ENCODE measurements at regions not wholly inside any gene's neighbourhood (a gene's known extent, or its start where the extent isn't known, plus 50 kb on each side); places are given as distances from the start of the nearest gene placed in this dataset.

DNA sequence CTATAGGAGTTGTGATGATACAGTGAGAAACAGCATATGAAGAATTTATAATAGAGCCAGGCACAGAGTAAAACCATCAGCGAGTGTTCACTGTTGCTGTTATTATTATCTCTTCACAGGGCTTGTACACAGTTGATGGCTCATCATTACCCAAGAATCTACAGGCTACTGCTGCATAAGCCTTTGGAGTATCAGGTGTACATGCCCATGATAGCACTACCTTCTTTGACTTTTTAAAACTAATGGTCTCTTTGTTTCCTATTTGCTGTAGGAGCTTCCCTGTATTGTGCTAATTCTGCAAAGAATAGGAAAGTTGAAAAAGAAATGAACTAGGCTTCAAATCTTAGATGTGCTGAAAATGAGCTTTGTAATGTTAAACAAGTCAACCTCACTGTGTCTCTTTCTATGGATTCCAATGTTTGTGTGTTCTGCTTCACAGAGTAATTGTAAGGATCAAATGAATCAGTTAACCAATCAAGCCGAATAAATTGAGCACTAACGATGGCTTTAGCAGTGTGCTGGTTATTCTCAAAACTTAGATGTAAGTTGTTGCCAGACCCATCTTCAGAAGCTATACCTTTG, 138.8 kb downstream of the TUSC7 start:
- H3K4me3 ChIP-seq (ENCODE audit: low read length): no peak overlapping the region
- H3K4me1 ChIP-seq (ENCODE audit: insufficient read depth, low read length): no peaks in the 10 kb centered on the region
- no peaks in the 10 kb centered on the region for H3K9me3 ChIP-seq (ENCODE audit: control insufficient read depth in 1 of 2, insufficient read depth in 1 of 2, low read length in 2 of 2)
- Mint-ChIP-seq H3K27ac (no peak overlapping the region), H3K9me3 (peaks cover 3% of the 10 kb centered on the region), H3K4me1 (ENCODE audit: low read depth) (no peaks in the 10 kb centered on the region), H3K36me3 (ENCODE audit: low read depth) (no peaks in the 10 kb centered on the region), H3K27me3 (no peaks in the 10 kb centered on the region), H3K4me3 (no peak overlapping the region)
- no peak overlapping the region for H3K27ac ChIP-seq (ENCODE audit: low read depth in 1 of 2, low read length in 2 of 2)
- intact Hi-C loops (cut with DNase I, micrococcal nuclease): no loop called here
- ATAC-seq (ENCODE audit: poor library complexity): no peak
- no peaks in the 10 kb centered on the region for H3K36me3 ChIP-seq (ENCODE audit: insufficient read depth, low read length)
- H3K27me3 ChIP-seq (ENCODE audit: control insufficient read depth in 1 of 2, insufficient read depth in 2 of 2, low read length in 2 of 2): no peaks in the 10 kb centered on the region
- ChIA-PET POLR2A (no interaction called here), CTCF (no interaction called here)
- no peak for DNase-seq
- no peak for TF ChIP-seq CTCF (IDR thresholded peaks at IDR 0.05)

GRCh38 chr3:116849261-116849688, 139.7 kb downstream of the TUSC7 start:
- Mint-ChIP-seq H3K9me3 (peaks cover 3% of the 10 kb centered on the region), H3K27me3 (no peaks in the 10 kb centered on the region), H3K4me3 (no peak overlapping the region), H3K36me3 (ENCODE audit: low read depth) (no peaks in the 10 kb centered on the region), H3K27ac (no peak overlapping the region), H3K4me1 (ENCODE audit: low read depth) (no peaks in the 10 kb centered on the region)
- POLR2A ChIA-PET: no interaction called here
- H3K27ac ChIP-seq (ENCODE audit: low read depth in 1 of 2, low read length in 2 of 2): no peak overlapping the region
- no peaks in the 10 kb centered on the region for H3K36me3 ChIP-seq (ENCODE audit: insufficient read depth, low read length)
- no peaks in the 10 kb centered on the region for H3K9me3 ChIP-seq (ENCODE audit: control insufficient read depth in 1 of 2, insufficient read depth in 1 of 2, low read length in 2 of 2)
- CTCF ChIA-PET: no interaction called here
- no peak overlapping the region for H3K4me3 ChIP-seq (ENCODE audit: low read length)
- H3K27me3 ChIP-seq (ENCODE audit: control insufficient read depth in 1 of 2, insufficient read depth in 2 of 2, low read length in 2 of 2): no peaks in the 10 kb centered on the region
- DNase-seq (no peak), ATAC-seq (ENCODE audit: poor library complexity) (no peak)
- no peak for TF ChIP-seq CTCF (IDR thresholded peaks at IDR 0.05)
- H3K4me1 ChIP-seq (ENCODE audit: insufficient read depth, low read length): no peaks in the 10 kb centered on the region
- intact Hi-C loops (cut with DNase I, micrococcal nuclease): no loop called here

DNA sequence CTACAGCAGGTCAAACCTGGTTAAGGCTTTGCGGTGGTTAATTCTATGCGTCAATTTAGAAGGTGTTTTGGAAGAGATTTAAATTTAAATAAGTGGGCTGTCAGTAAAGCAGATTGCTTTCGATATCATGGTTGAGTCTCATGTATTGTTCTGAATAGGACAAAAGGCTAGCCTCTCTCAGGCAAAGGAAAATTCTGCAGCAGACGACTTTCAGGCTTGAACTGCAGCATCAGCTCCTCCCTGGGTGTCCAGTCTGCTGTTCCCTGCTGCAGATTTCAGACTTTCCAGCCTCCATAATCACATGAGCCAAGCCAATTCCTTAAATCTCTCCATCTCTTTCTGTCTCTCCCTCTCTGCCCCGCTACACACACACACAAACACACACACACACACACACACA, 143.2 kb downstream of the TUSC7 start:
- no peaks in the 10 kb centered on the region for H3K27me3 ChIP-seq (ENCODE audit: control insufficient read depth in 1 of 2, insufficient read depth in 2 of 2, low read length in 2 of 2)
- no peaks in the 10 kb centered on the region for H3K36me3 ChIP-seq (ENCODE audit: insufficient read depth, low read length)
- no peaks in the 10 kb centered on the region for H3K27me3 Mint-ChIP-seq
- H3K4me3 Mint-ChIP-seq: no peak overlapping the region
- H3K27ac ChIP-seq (ENCODE audit: low read depth in 1 of 2, low read length in 2 of 2): no peak overlapping the region
- H3K27ac Mint-ChIP-seq: no peak overlapping the region
- intact Hi-C loops (cut with DNase I, micrococcal nuclease): no loop called here
- no peaks in the 10 kb centered on the region for H3K4me1 Mint-ChIP-seq (ENCODE audit: low read depth)
- DNase-seq (no peak), ATAC-seq (ENCODE audit: poor library complexity) (no peak)
- ChIA-PET CTCF (no interaction called here), POLR2A (no interaction called here)
- no peaks in the 10 kb centered on the region for H3K4me1 ChIP-seq (ENCODE audit: insufficient read depth, low read length)
- H3K9me3 ChIP-seq (ENCODE audit: control insufficient read depth in 1 of 2, insufficient read depth in 1 of 2, low read length in 2 of 2): no peaks in the 10 kb centered on the region
- H3K36me3 Mint-ChIP-seq (ENCODE audit: low read depth): no peaks in the 10 kb centered on the region
- no peak overlapping the region for H3K4me3 ChIP-seq (ENCODE audit: low read length)
- TF ChIP-seq CTCF (IDR thresholded peaks at IDR 0.05): no peak
- H3K9me3 Mint-ChIP-seq: peaks cover 3% of the 10 kb centered on the region

Measured in CD4-positive, alpha-beta T cell (primary cell).